ENCODE measurements at regions not wholly inside any gene's neighbourhood (a gene's known extent, or its start where the extent isn't known, plus 50 kb on each side); places are given as distances from the start of the nearest gene placed in this dataset.

DNA sequence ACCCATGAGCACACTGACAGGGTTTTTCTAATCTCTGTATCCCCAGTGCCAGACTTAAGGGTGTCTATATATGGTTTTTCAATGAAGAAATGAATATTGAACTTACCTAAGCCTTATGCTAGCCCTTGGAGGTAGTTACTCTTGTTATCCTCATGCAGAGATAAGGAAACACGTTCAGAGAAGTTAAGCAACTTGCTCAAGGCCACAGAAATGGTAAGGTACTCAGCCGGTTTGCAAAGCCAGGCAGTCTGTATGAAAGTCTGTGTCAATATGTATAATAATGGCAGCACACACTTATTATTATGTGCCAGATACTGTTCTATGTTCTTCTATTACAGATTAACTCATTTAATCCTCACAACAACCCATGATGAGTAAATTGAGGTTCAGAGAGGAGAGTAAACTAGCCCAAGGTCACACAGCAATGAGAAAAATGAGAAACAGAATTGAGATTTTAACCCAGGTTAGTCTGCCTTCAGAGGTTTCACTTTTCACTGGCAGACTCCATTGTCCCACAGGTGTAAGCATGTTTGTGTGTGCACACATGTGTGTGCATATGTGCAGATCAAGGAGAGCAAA lies 54.6 kb upstream of the CSF3R start:
- TF ChIP-seq, protein P1, sequence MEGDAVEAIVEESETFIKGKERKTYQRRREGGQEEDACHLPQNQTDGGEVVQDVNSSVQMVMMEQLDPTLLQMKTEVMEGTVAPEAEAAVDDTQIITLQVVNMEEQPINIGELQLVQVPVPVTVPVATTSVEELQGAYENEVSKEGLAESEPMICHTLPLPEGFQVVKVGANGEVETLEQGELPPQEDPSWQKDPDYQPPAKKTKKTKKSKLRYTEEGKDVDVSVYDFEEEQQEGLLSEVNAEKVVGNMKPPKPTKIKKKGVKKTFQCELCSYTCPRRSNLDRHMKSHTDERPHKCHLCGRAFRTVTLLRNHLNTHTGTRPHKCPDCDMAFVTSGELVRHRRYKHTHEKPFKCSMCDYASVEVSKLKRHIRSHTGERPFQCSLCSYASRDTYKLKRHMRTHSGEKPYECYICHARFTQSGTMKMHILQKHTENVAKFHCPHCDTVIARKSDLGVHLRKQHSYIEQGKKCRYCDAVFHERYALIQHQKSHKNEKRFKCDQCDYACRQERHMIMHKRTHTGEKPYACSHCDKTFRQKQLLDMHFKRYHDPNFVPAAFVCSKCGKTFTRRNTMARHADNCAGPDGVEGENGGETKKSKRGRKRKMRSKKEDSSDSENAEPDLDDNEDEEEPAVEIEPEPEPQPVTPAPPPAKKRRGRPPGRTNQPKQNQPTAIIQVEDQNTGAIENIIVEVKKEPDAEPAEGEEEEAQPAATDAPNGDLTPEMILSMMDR (IDR thresholded peaks at IDR 0.05): no peak
- no peak for TF ChIP-seq POLR2A (IDR thresholded peaks at IDR 0.05)
